GM12878 (cell line): ENCODE measurements at regions not wholly inside any gene's neighbourhood (a gene's known extent, or its start where the extent isn't known, plus 50 kb on each side); places are given as distances from the start of the nearest gene placed in this dataset.

Source experiments
- ATAC-seq: fragments of 200-7000 bp; cut with Tn5 transposase; 3 replicates; pipeline ENCODE4 v1.9.1; 2020; ENCODE audit warnings: mild to moderate bottlenecking, moderate library complexity
- BruUV-seq: library from RNA; stranded (reverse); fragments of 400-500 nt; replicated peaks from 2 replicates; lab custom pipeline; 2021; lab: Mats Ljungman, UMichigan
- CTCF ChIA-PET: fragments of 300-600 bp; sonication (Branson Sonifier 250); formaldehyde crosslinking; extraction: SDS; loops from one replicate; lab custom pipeline; 2021; ENCODE audit warnings: inconsistent platforms; lab: Yijun Ruan, JAX
- POLR2A ChIA-PET: fragments of 350-600 bp; formaldehyde crosslinking; extraction: SDS; loops from one replicate; lab custom pipeline; 2021; ENCODE audit warnings: inconsistent platforms; lab: Charles Lee
- RAD21 ChIA-PET: fragments of 300-600 bp; sonication (Branson Sonifier 250); formaldehyde crosslinking; loops from one replicate; lab custom pipeline; 2023; ENCODE audit warnings: antibody characterized with exemption; ENCODE audit not compliant: unreplicated experiment; lab: Charles Lee
- SMC1A ChIA-PET: fragments of 300-600 bp; sonication (Branson Sonifier 250); formaldehyde crosslinking; loops from one replicate; lab custom pipeline; 2023; ENCODE audit not compliant: unreplicated experiment, uncharacterized antibody; lab: Charles Lee
- DNase-seq: peaks from one replicate; pipeline ENCODE4 v3.0.0-alpha.2; 2011; ENCODE audit warnings: low read depth, low spot score
- FAIRE-seq: peaks from 3 replicates; lab custom pipeline; 2011; peaks lifted over from hg19 to GRCh38; lab: Jason Lieb, UNC
- H2AFZ ChIP-seq: 2 replicates; pipeline ENCODE4 v1.6.0; 2011; ENCODE audit warnings: low read depth, low read length, control low read depth; ENCODE audit not compliant: control insufficient read depth
- H3K27ac ChIP-seq: 2 replicates; pipeline ENCODE4 v1.5.1; 2011; ENCODE audit warnings: control low read depth; ENCODE audit not compliant: control insufficient read depth, insufficient read depth
- H3K27me3 ChIP-seq, 2 experiments: replicated peaks in 1 of 2; 2 replicates each; pipeline versions ENCODE4 v1.6.0 to v1.6.1; 2011; ENCODE audit warnings: low read length in 1 of 2; ENCODE audit not compliant: control insufficient read depth in 2 of 2, insufficient read depth in 2 of 2
- H3K36me3 ChIP-seq, 2 experiments: 2 replicates each; pipeline ENCODE4 v1.5.1; 2011; ENCODE audit warnings: low read length in 1 of 2; ENCODE audit not compliant: control insufficient read depth in 2 of 2, insufficient read depth in 2 of 2
- H3K4me1 ChIP-seq: 2 replicates; pipeline ENCODE4 v1.6.1; 2011; ENCODE audit warnings: mild to moderate bottlenecking, low read length, moderate library complexity, mixed read lengths; ENCODE audit not compliant: control insufficient read depth, insufficient read depth
- H3K4me2 ChIP-seq: 2 replicates; pipeline ENCODE4 v1.6.0; 2011; ENCODE audit warnings: control low read depth; ENCODE audit not compliant: control insufficient read depth, insufficient read depth
- H3K4me3 ChIP-seq: fragments of 200-600 bp; sonication (generic); 2 replicates; pipeline ENCODE4 v1.5.1; 2016
- H3K79me2 ChIP-seq: 2 replicates; pipeline ENCODE4 v1.6.0; 2011; ENCODE audit warnings: low read length; ENCODE audit not compliant: control insufficient read depth, insufficient read depth
- H3K9ac ChIP-seq: 2 replicates; pipeline ENCODE4 v1.8.0; 2011; ENCODE audit warnings: low read length, control low read depth, mixed read lengths; ENCODE audit not compliant: control insufficient read depth, insufficient read depth
- H3K9me3 ChIP-seq: replicated peaks from 3 replicates; pipeline ENCODE4 v1.5.1; 2011; ENCODE audit warnings: mild to moderate bottlenecking, low read length; ENCODE audit not compliant: control insufficient read depth, insufficient read depth
- H4K20me1 ChIP-seq: 2 replicates; pipeline ENCODE4 v1.6.0; 2011; ENCODE audit not compliant: control insufficient read depth, insufficient read depth
- ESRRA ChIP-seq: IDR thresholded peaks from 2 replicates; pipeline ENCODE4 v1.6.1; 2012; ENCODE audit warnings: mild to moderate bottlenecking, low read length, improper control_type of control experiment
- EZH2 ChIP-seq: IDR thresholded peaks from 2 replicates; pipeline ENCODE4 v1.6.1; 2012; ENCODE audit warnings: low read depth, mild to moderate bottlenecking, control low read depth, inconsistent platforms, low read length, borderline replicate concordance; ENCODE audit not compliant: control insufficient read depth
- GABPA ChIP-seq: IDR thresholded peaks from 2 replicates; pipeline ENCODE4 v1.6.1; 2014; ENCODE audit warnings: antibody characterized with exemption, low read depth, mild to moderate bottlenecking, inconsistent platforms
- POU2F2 ChIP-seq: IDR thresholded peaks from 3 replicates; pipeline ENCODE4 v1.6.1; 2011; ENCODE audit warnings: low read depth, mild to moderate bottlenecking, low read length, borderline replicate concordance
- WGBS: methylation state at CpG from one replicate; pipeline ENCODE4 v1.1.6; 2016; ENCODE audit warnings: low lambda C conversion rate; ENCODE audit not compliant: insufficient replicate concordance, insufficient coverage; ENCODE audit errors: missing lambda C conversion rate; 5-methylcytosine and 5-hydroxymethylcytosine counted together
- in situ Hi-C: fragments of 300-500 bp; cut with MboI; formaldehyde crosslinking; loops from 9 replicates; pipeline ENCODE4 v1.14.3; 2018; ENCODE audit warnings: mixed read lengths
- intact Hi-C: fragments of 100-400 bp; cut with micrococcal nuclease; formaldehyde crosslinking; loops from one replicate; pipeline ENCODE4 v1.14.2; 2022; ENCODE audit not compliant: unreplicated experiment
- TF ChIP-seq, protein P1 (sequence below): fragments of 450-650 bp; IDR thresholded peaks from 2 replicates; pipeline ENCODE4 v1.6.1; 2017; ENCODE audit warnings: antibody characterized with exemption, mild to moderate bottlenecking, moderate library complexity
- TF ChIP-seq, protein P2 (sequence below): fragments of 450-650 bp; IDR thresholded peaks from 2 replicates; pipeline ENCODE4 v1.6.1; 2017; ENCODE audit warnings: mild to moderate bottlenecking, moderate library complexity
- TF ChIP-seq, protein P3 (sequence below): fragments of 450-650 bp; conservative IDR thresholded peaks from 2 replicates; pipeline ENCODE4 v1.6.1; 2017; ENCODE audit warnings: mild to moderate bottlenecking, moderate library complexity

DNA sequence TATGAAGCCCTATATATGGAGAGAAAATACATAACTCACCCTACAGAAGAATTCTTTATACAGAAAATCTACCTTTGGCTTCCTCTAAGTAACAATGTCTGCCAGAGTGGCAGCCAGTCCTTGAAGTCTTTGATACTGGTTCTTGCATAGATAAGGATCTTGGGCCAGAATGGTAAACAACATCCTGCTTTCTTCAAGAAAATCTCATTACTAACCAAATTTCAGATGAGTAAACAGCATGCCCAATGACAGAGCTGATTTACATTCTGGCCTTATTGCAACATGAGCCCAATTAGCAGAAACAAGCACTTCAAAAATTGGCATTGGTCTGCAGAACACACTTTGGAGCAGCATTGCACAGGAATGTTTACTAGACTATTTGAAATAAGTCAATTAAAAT, 336.5 kb upstream of the ST6GAL2 start:
- Histone ChIP-seq H3K4me2 (no peak overlapping the region), H2AFZ (no peak overlapping the region), H3K9me3 (no peaks in the 10 kb centered on the region), H3K27ac (no peak overlapping the region), H3K36me3 (no peaks in the 10 kb centered on the region), H4K20me1 (no peaks in the 10 kb centered on the region), H3K27me3 (no peaks in the 10 kb centered on the region), H3K4me1 (no peaks in the 10 kb centered on the region), H3K9ac (no peak overlapping the region), H3K4me3 (no peak overlapping the region), H3K79me2 (no peaks in the 10 kb centered on the region)
- no TSS peak for BruUV-seq
- ChIA-PET POLR2A (interaction anchor here (1.1 kb wide), 1 partner anchor 14 kb away, joined by 3 read pairs; no protein-coding TSS in a partner anchor), RAD21 (no interaction called here), CTCF (no interaction called here), SMC1A (no interaction called here)
- intact Hi-C loops: no loop called here
- FAIRE-seq (no peak), DNase-seq (no peak), ATAC-seq (no peak)
- in situ Hi-C loops: no loop called here
- TF ChIP-seq GABPA: no peak
- TF ChIP-seq EZH2: no peak
- TF ChIP-seq, all 136 proteins: peak for 0

DNA sequence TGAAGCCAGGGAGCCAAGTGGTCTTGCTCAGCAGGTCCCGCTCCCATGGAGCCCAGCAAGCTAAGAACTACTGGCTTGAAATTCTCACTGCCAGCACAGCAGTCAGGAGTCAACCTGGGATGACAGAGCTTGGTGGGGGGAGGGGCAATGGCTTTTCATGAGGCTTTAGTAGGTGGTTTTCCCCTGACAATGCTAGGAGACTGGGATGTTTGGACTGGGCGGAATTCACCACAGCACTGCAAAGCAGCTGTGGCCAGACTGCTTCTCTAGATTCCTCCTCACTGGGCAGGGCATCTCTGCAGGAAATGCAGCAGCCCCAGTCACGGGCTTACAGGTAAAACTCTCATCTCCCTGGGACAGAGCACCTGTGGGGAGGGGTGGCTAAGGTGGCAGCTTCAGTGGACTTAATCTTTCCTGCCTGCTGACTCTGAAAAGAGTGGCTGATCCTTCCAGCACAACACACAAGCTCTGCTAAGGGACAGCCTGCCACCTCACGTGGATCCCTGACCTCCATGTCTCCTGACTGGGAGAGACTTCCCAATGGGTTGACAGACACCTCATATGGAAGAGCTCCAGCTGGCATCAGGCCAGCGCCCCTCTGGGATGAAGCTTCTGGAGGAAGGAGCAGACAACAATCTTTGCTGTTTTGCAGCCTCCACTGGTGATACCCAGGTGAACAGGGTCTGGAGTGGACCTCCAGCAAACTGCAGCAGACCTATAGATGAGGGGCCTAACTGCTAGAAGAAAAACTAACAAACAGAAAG, 349.7 kb upstream of the ST6GAL2 start:
- no peaks in the 10 kb centered on the region for H3K9me3 ChIP-seq
- no peak overlapping the region for H2AFZ ChIP-seq
- H3K4me3 ChIP-seq: no peak overlapping the region
- WGBS: 0% methylated on average over 5 of the region's 5 CpGs
- ATAC-seq: no peak
- no TSS peak for BruUV-seq
- SMC1A ChIA-PET: no interaction called here
- in situ Hi-C loops (no loop called here), intact Hi-C loops (no loop called here)
- H3K36me3 ChIP-seq: no peaks in the 10 kb centered on the region
- FAIRE-seq: no peak
- no peak overlapping the region for H3K9ac ChIP-seq
- CTCF ChIA-PET: interaction anchor here (1.0 kb wide), 1 partner anchor 13 kb away, joined by 3 read pairs; no protein-coding TSS in a partner anchor
- no peak overlapping the region for H3K27ac ChIP-seq
- RAD21 ChIA-PET: no interaction called here
- DNase-seq: no peak
- H3K27me3 ChIP-seq: no peaks in the 10 kb centered on the region
- no peak overlapping the region for H3K4me2 ChIP-seq
- H3K4me1 ChIP-seq: no peaks in the 10 kb centered on the region
- no peaks in the 10 kb centered on the region for H4K20me1 ChIP-seq
- POLR2A ChIA-PET: interaction anchor here (1.1 kb wide), 1 partner anchor 13 kb away, joined by 3 read pairs; no protein-coding TSS in a partner anchor
- no peaks in the 10 kb centered on the region for H3K79me2 ChIP-seq
- TF ChIP-seq, protein P1, sequence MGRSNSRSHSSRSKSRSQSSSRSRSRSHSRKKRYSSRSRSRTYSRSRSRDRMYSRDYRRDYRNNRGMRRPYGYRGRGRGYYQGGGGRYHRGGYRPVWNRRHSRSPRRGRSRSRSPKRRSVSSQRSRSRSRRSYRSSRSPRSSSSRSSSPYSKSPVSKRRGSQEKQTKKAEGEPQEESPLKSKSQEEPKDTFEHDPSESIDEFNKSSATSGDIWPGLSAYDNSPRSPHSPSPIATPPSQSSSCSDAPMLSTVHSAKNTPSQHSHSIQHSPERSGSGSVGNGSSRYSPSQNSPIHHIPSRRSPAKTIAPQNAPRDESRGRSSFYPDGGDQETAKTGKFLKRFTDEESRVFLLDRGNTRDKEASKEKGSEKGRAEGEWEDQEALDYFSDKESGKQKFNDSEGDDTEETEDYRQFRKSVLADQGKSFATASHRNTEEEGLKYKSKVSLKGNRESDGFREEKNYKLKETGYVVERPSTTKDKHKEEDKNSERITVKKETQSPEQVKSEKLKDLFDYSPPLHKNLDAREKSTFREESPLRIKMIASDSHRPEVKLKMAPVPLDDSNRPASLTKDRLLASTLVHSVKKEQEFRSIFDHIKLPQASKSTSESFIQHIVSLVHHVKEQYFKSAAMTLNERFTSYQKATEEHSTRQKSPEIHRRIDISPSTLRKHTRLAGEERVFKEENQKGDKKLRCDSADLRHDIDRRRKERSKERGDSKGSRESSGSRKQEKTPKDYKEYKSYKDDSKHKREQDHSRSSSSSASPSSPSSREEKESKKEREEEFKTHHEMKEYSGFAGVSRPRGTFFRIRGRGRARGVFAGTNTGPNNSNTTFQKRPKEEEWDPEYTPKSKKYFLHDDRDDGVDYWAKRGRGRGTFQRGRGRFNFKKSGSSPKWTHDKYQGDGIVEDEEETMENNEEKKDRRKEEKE: no peak
- TF ChIP-seq ESRRA: no peak
- TF ChIP-seq, protein P2, sequence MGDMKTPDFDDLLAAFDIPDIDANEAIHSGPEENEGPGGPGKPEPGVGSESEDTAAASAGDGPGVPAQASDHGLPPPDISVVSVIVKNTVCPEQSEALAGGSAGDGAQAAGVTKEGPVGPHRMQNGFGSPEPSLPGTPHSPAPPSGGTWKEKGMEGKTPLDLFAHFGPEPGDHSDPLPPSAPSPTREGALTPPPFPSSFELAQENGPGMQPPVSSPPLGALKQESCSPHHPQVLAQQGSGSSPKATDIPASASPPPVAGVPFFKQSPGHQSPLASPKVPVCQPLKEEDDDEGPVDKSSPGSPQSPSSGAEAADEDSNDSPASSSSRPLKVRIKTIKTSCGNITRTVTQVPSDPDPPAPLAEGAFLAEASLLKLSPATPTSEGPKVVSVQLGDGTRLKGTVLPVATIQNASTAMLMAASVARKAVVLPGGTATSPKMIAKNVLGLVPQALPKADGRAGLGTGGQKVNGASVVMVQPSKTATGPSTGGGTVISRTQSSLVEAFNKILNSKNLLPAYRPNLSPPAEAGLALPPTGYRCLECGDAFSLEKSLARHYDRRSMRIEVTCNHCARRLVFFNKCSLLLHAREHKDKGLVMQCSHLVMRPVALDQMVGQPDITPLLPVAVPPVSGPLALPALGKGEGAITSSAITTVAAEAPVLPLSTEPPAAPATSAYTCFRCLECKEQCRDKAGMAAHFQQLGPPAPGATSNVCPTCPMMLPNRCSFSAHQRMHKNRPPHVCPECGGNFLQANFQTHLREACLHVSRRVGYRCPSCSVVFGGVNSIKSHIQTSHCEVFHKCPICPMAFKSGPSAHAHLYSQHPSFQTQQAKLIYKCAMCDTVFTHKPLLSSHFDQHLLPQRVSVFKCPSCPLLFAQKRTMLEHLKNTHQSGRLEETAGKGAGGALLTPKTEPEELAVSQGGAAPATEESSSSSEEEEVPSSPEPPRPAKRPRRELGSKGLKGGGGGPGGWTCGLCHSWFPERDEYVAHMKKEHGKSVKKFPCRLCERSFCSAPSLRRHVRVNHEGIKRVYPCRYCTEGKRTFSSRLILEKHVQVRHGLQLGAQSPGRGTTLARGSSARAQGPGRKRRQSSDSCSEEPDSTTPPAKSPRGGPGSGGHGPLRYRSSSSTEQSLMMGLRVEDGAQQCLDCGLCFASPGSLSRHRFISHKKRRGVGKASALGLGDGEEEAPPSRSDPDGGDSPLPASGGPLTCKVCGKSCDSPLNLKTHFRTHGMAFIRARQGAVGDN: no peak
- no peak for TF ChIP-seq POU2F2
- TF ChIP-seq, protein P3, sequence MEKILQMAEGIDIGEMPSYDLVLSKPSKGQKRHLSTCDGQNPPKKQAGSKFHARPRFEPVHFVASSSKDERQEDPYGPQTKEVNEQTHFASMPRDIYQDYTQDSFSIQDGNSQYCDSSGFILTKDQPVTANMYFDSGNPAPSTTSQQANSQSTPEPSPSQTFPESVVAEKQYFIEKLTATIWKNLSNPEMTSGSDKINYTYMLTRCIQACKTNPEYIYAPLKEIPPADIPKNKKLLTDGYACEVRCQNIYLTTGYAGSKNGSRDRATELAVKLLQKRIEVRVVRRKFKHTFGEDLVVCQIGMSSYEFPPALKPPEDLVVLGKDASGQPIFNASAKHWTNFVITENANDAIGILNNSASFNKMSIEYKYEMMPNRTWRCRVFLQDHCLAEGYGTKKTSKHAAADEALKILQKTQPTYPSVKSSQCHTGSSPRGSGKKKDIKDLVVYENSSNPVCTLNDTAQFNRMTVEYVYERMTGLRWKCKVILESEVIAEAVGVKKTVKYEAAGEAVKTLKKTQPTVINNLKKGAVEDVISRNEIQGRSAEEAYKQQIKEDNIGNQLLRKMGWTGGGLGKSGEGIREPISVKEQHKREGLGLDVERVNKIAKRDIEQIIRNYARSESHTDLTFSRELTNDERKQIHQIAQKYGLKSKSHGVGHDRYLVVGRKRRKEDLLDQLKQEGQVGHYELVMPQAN: no peak
